GM23338 (cell line): ENCODE measurements at regions not wholly inside any gene's neighbourhood (a gene's known extent, or its start where the extent isn't known, plus 50 kb on each side); places are given as distances from the start of the nearest gene placed in this dataset.

ENCODE experiments used
- ATAC-seq: fragments of 200-7000 bp; cut with Tn5 transposase; 3 replicates; pipeline ENCODE4 v1.9.1; 2020
- DNase-seq: peaks from one replicate; pipeline ENCODE4 v3.0.0-alpha.2; 2015; ENCODE audit warnings: low spot score
- H2AFZ ChIP-seq: fragments of 200-600 bp; sonication (generic); 2 replicates; pipeline ENCODE4 v1.8.0; 2016; ENCODE audit warnings: antibody characterized with exemption, mild to moderate bottlenecking, moderate library complexity
- H3F3A ChIP-seq: fragments of 200-600 bp; sonication (generic); replicated peaks from 2 replicates; pipeline ENCODE4 v1.8.0; 2017; ENCODE audit warnings: antibody characterized with exemption, mixed run types, low read depth
- H3K27ac ChIP-seq: fragments of 200-600 bp; sonication (generic); 2 replicates; pipeline ENCODE4 v1.6.1; 2016; ENCODE audit warnings: low read depth
- H3K27me3 ChIP-seq: fragments of 200-600 bp; sonication (generic); 2 replicates; pipeline ENCODE4 v1.8.0; 2016; ENCODE audit warnings: mild to moderate bottlenecking, mixed run types, moderate library complexity; ENCODE audit not compliant: insufficient read depth
- H3K36me3 ChIP-seq: fragments of 200-600 bp; sonication (generic); 2 replicates; pipeline ENCODE4 v1.8.0; 2016; ENCODE audit warnings: mild to moderate bottlenecking; ENCODE audit not compliant: insufficient read depth
- H3K4me1 ChIP-seq: fragments of 200-600 bp; sonication (generic); 2 replicates; pipeline ENCODE4 v1.8.0; 2016; ENCODE audit warnings: mild to moderate bottlenecking, moderate library complexity; ENCODE audit not compliant: insufficient read depth
- H3K4me2 ChIP-seq: fragments of 200-600 bp; sonication (generic); 2 replicates; pipeline ENCODE4 v1.7.1; 2017; ENCODE audit warnings: mixed run types
- H3K4me3 ChIP-seq: fragments of 200-600 bp; sonication (generic); 2 replicates; pipeline ENCODE4 v1.6.1; 2016; ENCODE audit warnings: mixed run types
- H3K79me2 ChIP-seq: fragments of 200-600 bp; sonication (generic); replicated peaks from 2 replicates; pipeline ENCODE4 v1.8.0; 2017; ENCODE audit warnings: mild to moderate bottlenecking; ENCODE audit not compliant: insufficient read depth
- H3K9me2 ChIP-seq: fragments of 200-600 bp; sonication (generic); 2 replicates; pipeline ENCODE4 v1.8.0; 2017; ENCODE audit not compliant: insufficient read depth
- H4K20me1 ChIP-seq: fragments of 200-600 bp; sonication (generic); replicated peaks from 2 replicates; pipeline ENCODE4 v1.8.0; 2017; ENCODE audit warnings: mild to moderate bottlenecking; ENCODE audit not compliant: insufficient read depth
- H3K27ac Mint-ChIP-seq: 2 replicates; pipeline ENCODE4 v1.8.0; 2020; ENCODE audit warnings: inconsistent platforms, mild to moderate bottlenecking, moderate library complexity, mixed read lengths
- H3K27me3 Mint-ChIP-seq: 3 replicates; pipeline ENCODE4 v1.8.0; 2022; ENCODE audit warnings: low read depth, mild to moderate bottlenecking, moderate library complexity, mixed read lengths, inconsistent platforms; ENCODE audit not compliant: insufficient read depth, poor library complexity
- H3K36me3 Mint-ChIP-seq: 3 replicates; pipeline ENCODE4 v1.8.0; 2021; ENCODE audit warnings: low read depth, mild to moderate bottlenecking, inconsistent platforms, moderate library complexity, mixed read lengths
- H3K4me1 Mint-ChIP-seq: 3 replicates; pipeline ENCODE4 v1.8.0; 2020; ENCODE audit warnings: mild to moderate bottlenecking, inconsistent platforms, mixed read lengths
- H3K4me3 Mint-ChIP-seq: 3 replicates; pipeline ENCODE4 v1.8.0; 2021; ENCODE audit warnings: moderate library complexity, mild to moderate bottlenecking, inconsistent platforms, mixed read lengths
- H3K9me3 Mint-ChIP-seq: 3 replicates; pipeline ENCODE4 v1.8.0; 2020; ENCODE audit warnings: moderate library complexity, mild to moderate bottlenecking, inconsistent platforms, mixed read lengths
- CREB1 ChIP-seq: fragments of 250-450 bp; sonication (Bioruptor Pico); IDR thresholded peaks from 2 replicates; pipeline ENCODE4 v1.5.0; 2020; ENCODE audit warnings: low read depth, mild to moderate bottlenecking, moderate library complexity
- ETS1 ChIP-seq: IDR thresholded peaks from 2 replicates; pipeline ENCODE4 v1.6.1; 2016; ENCODE audit warnings: antibody characterized with exemption
- EZH2 ChIP-seq: fragments of 200-600 bp; sonication (generic); IDR thresholded peaks from one replicate; pipeline ENCODE4 v1.8.0; 2017; ENCODE audit warnings: antibody characterized with exemption, mild to moderate bottlenecking, low read depth; ENCODE audit not compliant: unreplicated experiment
- EZH2phosphoT487 ChIP-seq: fragments of 200-600 bp; sonication (generic); IDR thresholded peaks from one replicate; pipeline ENCODE4 v1.8.1; 2018; ENCODE audit warnings: antibody characterized with exemption; ENCODE audit not compliant: unreplicated experiment
- JUNB ChIP-seq: IDR thresholded peaks from one replicate; pipeline ENCODE4 v1.6.1; 2016; ENCODE audit warnings: antibody characterized with exemption; ENCODE audit not compliant: unreplicated experiment
- NANOG ChIP-seq: IDR thresholded peaks from 2 replicates; pipeline ENCODE4 v1.6.1; 2016; ENCODE audit warnings: antibody characterized with exemption, borderline replicate concordance
- POLR2AphosphoS5 ChIP-seq: IDR thresholded peaks from 2 replicates; pipeline ENCODE4 v1.6.1; 2016; ENCODE audit warnings: antibody characterized with exemption, low read depth
- STAT1 ChIP-seq: IDR thresholded peaks from one replicate; pipeline ENCODE4 v1.6.1; 2016; ENCODE audit warnings: antibody characterized with exemption; ENCODE audit not compliant: unreplicated experiment
- ZNF114 ChIP-seq: fragments of 250-450 bp; sonication (Bioruptor Pico); IDR thresholded peaks from 2 replicates; pipeline ENCODE4 v1.5.0; 2020; ENCODE audit warnings: mild to moderate bottlenecking, moderate library complexity
- ZNF331 ChIP-seq: fragments of 250-450 bp; sonication (Bioruptor Pico); IDR thresholded peaks from 2 replicates; pipeline ENCODE4 v1.5.0; 2020; ENCODE audit warnings: low read depth, mild to moderate bottlenecking, moderate library complexity
- ZNF462 ChIP-seq: fragments of 250-450 bp; sonication (Bioruptor Pico); IDR thresholded peaks from 2 replicates; pipeline ENCODE4 v1.5.0; 2020; ENCODE audit warnings: mild to moderate bottlenecking, moderate library complexity
- TF ChIP-seq, protein P1 (sequence below): IDR thresholded peaks from one replicate; pipeline ENCODE4 v1.6.1; 2018; ENCODE audit warnings: antibody characterized with exemption; ENCODE audit not compliant: unreplicated experiment
- TF ChIP-seq, protein P2 (sequence below), 2 experiments: fragments of 200-600 bp in 1 of 2; sonication (generic) in 1 of 2; conservative IDR thresholded peaks; 2 replicates each; pipeline versions ENCODE4 v1.5.1 to v1.6.1; 2016 to 2017; ENCODE audit warnings: antibody characterized with exemption in 2 of 2, low read depth in 2 of 2, mild to moderate bottlenecking in 2 of 2, moderate library complexity in 1 of 2

GRCh38 chr13:34369931-34370330 lies 552.0 kb downstream of the RFC3 start:
- Histone ChIP-seq H3K27ac (no peak overlapping the region), H3K4me3 (no peak overlapping the region), H3K4me2 (no peak overlapping the region), H3K27me3 (no peaks in the 10 kb centered on the region), H3K4me1 (0 out of 2 replicates have a peak, but pooled peaks cover 6% of the 10 kb centered on the region), H4K20me1 (no peaks in the 10 kb centered on the region), H3K79me2 (no peaks in the 10 kb centered on the region), H3F3A (no peaks in the 10 kb centered on the region), H3K36me3 (no peaks in the 10 kb centered on the region), H2AFZ (no peak overlapping the region), H3K9me2 (no peaks in the 10 kb centered on the region; the same call in 1 of the 2 replicates)
- no peak for DNase-seq
- H3K36me3 Mint-ChIP-seq, result peaks cover 4% of the 10 kb centered on the region; the same call in 2 of the 3 replicates
- no peak for ATAC-seq
- H3K4me3 Mint-ChIP-seq, result no peak overlapping the region
- TF ChIP-seq EZH2, result no peak
- TF ChIP-seq POLR2AphosphoS5, result no peak
- no peak for TF ChIP-seq ZNF114 (CRISPR knock-in tag)
- TF ChIP-seq NANOG, result no peak
- no peak for TF ChIP-seq STAT1
- TF ChIP-seq, protein P1, sequence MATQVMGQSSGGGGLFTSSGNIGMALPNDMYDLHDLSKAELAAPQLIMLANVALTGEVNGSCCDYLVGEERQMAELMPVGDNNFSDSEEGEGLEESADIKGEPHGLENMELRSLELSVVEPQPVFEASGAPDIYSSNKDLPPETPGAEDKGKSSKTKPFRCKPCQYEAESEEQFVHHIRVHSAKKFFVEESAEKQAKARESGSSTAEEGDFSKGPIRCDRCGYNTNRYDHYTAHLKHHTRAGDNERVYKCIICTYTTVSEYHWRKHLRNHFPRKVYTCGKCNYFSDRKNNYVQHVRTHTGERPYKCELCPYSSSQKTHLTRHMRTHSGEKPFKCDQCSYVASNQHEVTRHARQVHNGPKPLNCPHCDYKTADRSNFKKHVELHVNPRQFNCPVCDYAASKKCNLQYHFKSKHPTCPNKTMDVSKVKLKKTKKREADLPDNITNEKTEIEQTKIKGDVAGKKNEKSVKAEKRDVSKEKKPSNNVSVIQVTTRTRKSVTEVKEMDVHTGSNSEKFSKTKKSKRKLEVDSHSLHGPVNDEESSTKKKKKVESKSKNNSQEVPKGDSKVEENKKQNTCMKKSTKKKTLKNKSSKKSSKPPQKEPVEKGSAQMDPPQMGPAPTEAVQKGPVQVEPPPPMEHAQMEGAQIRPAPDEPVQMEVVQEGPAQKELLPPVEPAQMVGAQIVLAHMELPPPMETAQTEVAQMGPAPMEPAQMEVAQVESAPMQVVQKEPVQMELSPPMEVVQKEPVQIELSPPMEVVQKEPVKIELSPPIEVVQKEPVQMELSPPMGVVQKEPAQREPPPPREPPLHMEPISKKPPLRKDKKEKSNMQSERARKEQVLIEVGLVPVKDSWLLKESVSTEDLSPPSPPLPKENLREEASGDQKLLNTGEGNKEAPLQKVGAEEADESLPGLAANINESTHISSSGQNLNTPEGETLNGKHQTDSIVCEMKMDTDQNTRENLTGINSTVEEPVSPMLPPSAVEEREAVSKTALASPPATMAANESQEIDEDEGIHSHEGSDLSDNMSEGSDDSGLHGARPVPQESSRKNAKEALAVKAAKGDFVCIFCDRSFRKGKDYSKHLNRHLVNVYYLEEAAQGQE, result no peak
- TF ChIP-seq EZH2phosphoT487, result no peak
- no peak for TF ChIP-seq ZNF331
- TF ChIP-seq, protein P2, sequence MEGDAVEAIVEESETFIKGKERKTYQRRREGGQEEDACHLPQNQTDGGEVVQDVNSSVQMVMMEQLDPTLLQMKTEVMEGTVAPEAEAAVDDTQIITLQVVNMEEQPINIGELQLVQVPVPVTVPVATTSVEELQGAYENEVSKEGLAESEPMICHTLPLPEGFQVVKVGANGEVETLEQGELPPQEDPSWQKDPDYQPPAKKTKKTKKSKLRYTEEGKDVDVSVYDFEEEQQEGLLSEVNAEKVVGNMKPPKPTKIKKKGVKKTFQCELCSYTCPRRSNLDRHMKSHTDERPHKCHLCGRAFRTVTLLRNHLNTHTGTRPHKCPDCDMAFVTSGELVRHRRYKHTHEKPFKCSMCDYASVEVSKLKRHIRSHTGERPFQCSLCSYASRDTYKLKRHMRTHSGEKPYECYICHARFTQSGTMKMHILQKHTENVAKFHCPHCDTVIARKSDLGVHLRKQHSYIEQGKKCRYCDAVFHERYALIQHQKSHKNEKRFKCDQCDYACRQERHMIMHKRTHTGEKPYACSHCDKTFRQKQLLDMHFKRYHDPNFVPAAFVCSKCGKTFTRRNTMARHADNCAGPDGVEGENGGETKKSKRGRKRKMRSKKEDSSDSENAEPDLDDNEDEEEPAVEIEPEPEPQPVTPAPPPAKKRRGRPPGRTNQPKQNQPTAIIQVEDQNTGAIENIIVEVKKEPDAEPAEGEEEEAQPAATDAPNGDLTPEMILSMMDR (conservative IDR thresholded peaks at IDR 0.05; ENCODE audit: low read depth in 2 of 2), result no peak
- no peak for TF ChIP-seq JUNB
- TF ChIP-seq CREB1 (CRISPR knock-in tag), result no peak
- no peak for TF ChIP-seq ZNF462 (CRISPR knock-in tag)
- no peak for TF ChIP-seq ETS1
- H3K27me3 Mint-ChIP-seq, result no peaks in the 10 kb centered on the region
- H3K4me1 Mint-ChIP-seq, result peaks cover 4% of the 10 kb centered on the region; the same call in 2 of the 3 replicates
- H3K9me3 Mint-ChIP-seq, result peaks cover 14% of the 10 kb centered on the region
- H3K27ac Mint-ChIP-seq, result no peak overlapping the region
